Activated CD4-positive, alpha-beta memory T cell treated with anti-CD3 and anti-CD28 coated beads, Interleukin-2, amount 10 ng/mL, durations not matched to agents 7 days and 5 days (primary cell): ENCODE measurements at regions not wholly inside any gene's neighbourhood (a gene's known extent, or its start where the extent isn't known, plus 50 kb on each side); places are given as distances from the start of the nearest gene placed in this dataset.
A peak's percentile ranks its signal among the peaks of the same experiment; 100 is the strongest.

Experiments used
- CTCF ChIA-PET: fragments of 350-600 bp; sonication (Branson Sonifier 250); formaldehyde crosslinking; loops from one replicate; lab custom pipeline; 2021; ENCODE audit warnings: antibody characterized with exemption, inconsistent platforms; lab: Charles Lee
- POLR2A ChIA-PET: fragments of 350-600 bp; sonication (Branson Sonifier 250); formaldehyde crosslinking; loops from one replicate; lab custom pipeline; 2021; ENCODE audit warnings: antibody characterized with exemption; lab: Charles Lee
- DNase-seq: peaks from one replicate; pipeline ENCODE4 v3.0.0-alpha.2; 2020
- H3K27ac Mint-ChIP-seq: one replicate; pipeline ENCODE4 v1.8.0; 2021; ENCODE audit warnings: mild to moderate bottlenecking, mixed read lengths
- H3K27me3 Mint-ChIP-seq: one replicate; pipeline ENCODE4 v1.8.0; 2021; ENCODE audit warnings: mixed read lengths
- H3K36me3 Mint-ChIP-seq: one replicate; pipeline ENCODE4 v1.8.0; 2021; ENCODE audit warnings: low read depth, mixed read lengths
- H3K4me1 Mint-ChIP-seq: one replicate; pipeline ENCODE4 v1.8.0; 2021; ENCODE audit warnings: mixed read lengths
- H3K4me3 Mint-ChIP-seq: one replicate; pipeline ENCODE4 v1.8.0; 2021; ENCODE audit warnings: mild to moderate bottlenecking, mixed read lengths
- H3K9me3 Mint-ChIP-seq: one replicate; pipeline ENCODE4 v1.8.0; 2021; ENCODE audit warnings: mixed read lengths

- POLR2A ChIA-PET = no interaction called here
- CTCF ChIA-PET = no interaction called here
- DNase-seq = no peak
- Mint-ChIP-seq H3K27me3 (peaks cover 2% of the 10 kb centered on the region), H3K4me3 (no peak overlapping the region), H3K4me1 (no peaks in the 10 kb centered on the region), H3K9me3 (no peaks in the 10 kb centered on the region), H3K27ac (no peak overlapping the region), H3K36me3 (no peaks in the 10 kb centered on the region)
Observed at GRCh38 chr6:56370127-56370540, 122.8 kb upstream of the COL21A1 start.

GRCh38 chr6:56368491-56368890 is 121.1 kb upstream of the COL21A1 start:
- DNase-seq = no peak
- Mint-ChIP-seq H3K4me1 (no peaks in the 10 kb centered on the region), H3K27me3 (peaks cover 2% of the 10 kb centered on the region), H3K36me3 (no peaks in the 10 kb centered on the region), H3K27ac (no peak overlapping the region), H3K4me3 (no peak overlapping the region), H3K9me3 (no peaks in the 10 kb centered on the region)
- CTCF ChIA-PET = no interaction called here
- POLR2A ChIA-PET = no interaction called here

- Mint-ChIP-seq H3K27ac (no peak overlapping the region), H3K4me3 (no peak overlapping the region)
Observed at GRCh38 chr6:56366141-56366852, 118.9 kb upstream of the COL21A1 start.

GRCh38 chr6:56364827-56365339 is 117.5 kb upstream of the COL21A1 start:
- CTCF ChIA-PET = interaction anchor here (1.2 kb wide), 1 partner anchor 230 kb away, joined by 4 read pairs; no protein-coding TSS in a partner anchor
- no peaks in the 10 kb centered on the region for H3K36me3 Mint-ChIP-seq

More at GRCh38 chr6:56366141-56366852, 118.9 kb upstream of the COL21A1 start:
- H3K36me3 Mint-ChIP-seq = no peaks in the 10 kb centered on the region
- ChIA-PET CTCF (interaction anchor here (0.7 kb wide), 1 partner anchor 16 kb away, joined by 3 read pairs; no protein-coding TSS in a partner anchor), POLR2A (no interaction called here)
- peaks cover 2% of the 10 kb centered on the region for H3K27me3 Mint-ChIP-seq
- no peaks in the 10 kb centered on the region for H3K9me3 Mint-ChIP-seq
- DNase-seq = no peak
- H3K4me1 Mint-ChIP-seq = no peaks in the 10 kb centered on the region

GRCh38 chr6:56364431-56364826 is 117.0 kb upstream of the COL21A1 start:
- H3K27me3 Mint-ChIP-seq = peaks cover 2% of the 10 kb centered on the region
- DNase-seq = no peak
- H3K36me3 Mint-ChIP-seq = no peaks in the 10 kb centered on the region
- H3K4me3 Mint-ChIP-seq = no peak overlapping the region
- CTCF ChIA-PET = interaction anchor here (1.2 kb wide), 1 partner anchor 230 kb away, joined by 4 read pairs; no protein-coding TSS in a partner anchor
- no peaks in the 10 kb centered on the region for H3K9me3 Mint-ChIP-seq
- no peak overlapping the region for H3K27ac Mint-ChIP-seq
- POLR2A ChIA-PET = no interaction called here
- H3K4me1 Mint-ChIP-seq = no peaks in the 10 kb centered on the region

More at GRCh38 chr6:56364827-56365339, 117.5 kb upstream of the COL21A1 start:
- H3K27ac Mint-ChIP-seq = no peak overlapping the region
- no peaks in the 10 kb centered on the region for H3K4me1 Mint-ChIP-seq
- H3K4me3 Mint-ChIP-seq = no peak overlapping the region
- H3K27me3 Mint-ChIP-seq = peaks cover 2% of the 10 kb centered on the region
- DNase-seq = no peak
- POLR2A ChIA-PET = no interaction called here
- no peaks in the 10 kb centered on the region for H3K9me3 Mint-ChIP-seq

GRCh38 chr6:56363796-56364430 is 116.5 kb upstream of the COL21A1 start:
- ChIA-PET POLR2A (no interaction called here), CTCF (interaction anchor here (1.2 kb wide), 1 partner anchor 231 kb away, joined by 4 read pairs; no protein-coding TSS in a partner anchor)
- Mint-ChIP-seq H3K9me3 (no peaks in the 10 kb centered on the region), H3K27ac (no peak overlapping the region), H3K4me1 (no peaks in the 10 kb centered on the region), H3K4me3 (no peak overlapping the region), H3K36me3 (no peaks in the 10 kb centered on the region), H3K27me3 (peaks cover 2% of the 10 kb centered on the region)
- no peak for DNase-seq

GRCh38 chr6:56361812-56362211 is 114.4 kb upstream of the COL21A1 start:
- H3K27me3 Mint-ChIP-seq = peaks cover 3% of the 10 kb centered on the region
- no peak for DNase-seq
- no peaks in the 10 kb centered on the region for H3K36me3 Mint-ChIP-seq
- POLR2A ChIA-PET = no interaction called here
- H3K27ac Mint-ChIP-seq = no peak overlapping the region
- H3K4me3 Mint-ChIP-seq = no peak overlapping the region
- no peaks in the 10 kb centered on the region for H3K9me3 Mint-ChIP-seq
- CTCF ChIA-PET = interaction anchor here (0.6 to 2.3 kb wide), 2 partner anchors 233 to 962 kb away, joined by 4 to 10 read pairs; no protein-coding TSS in a partner anchor
- no peaks in the 10 kb centered on the region for H3K4me1 Mint-ChIP-seq

GRCh38 chr6:56359201-56359899 is 112.0 kb upstream of the COL21A1 start:
- Mint-ChIP-seq H3K36me3 (no peaks in the 10 kb centered on the region), H3K4me1 (no peaks in the 10 kb centered on the region), H3K9me3 (no peaks in the 10 kb centered on the region), H3K27ac (no peak overlapping the region), H3K4me3 (no peak overlapping the region), H3K27me3 (peaks cover 3% of the 10 kb centered on the region)
- DNase-seq = peak; percentile 56
- CTCF ChIA-PET = interaction anchor here (0.6 to 1.9 kb wide), 4 partner anchors 8 to 308 kb away, joined by 3 to 7 read pairs (median 5); no protein-coding TSS in a partner anchor
- POLR2A ChIA-PET = no interaction called here

- no peak overlapping the region for H3K27ac Mint-ChIP-seq
- no peaks in the 10 kb centered on the region for H3K36me3 Mint-ChIP-seq
- no peak overlapping the region for H3K4me3 Mint-ChIP-seq
- no peak for DNase-seq
- POLR2A ChIA-PET = interaction anchor here (1.1 kb wide), 1 partner anchor 212 kb away, joined by 3 read pairs; no protein-coding TSS in a partner anchor
- CTCF ChIA-PET = interaction anchor here (1.5 to 1.9 kb wide), 3 partner anchors 213 to 237 kb away, joined by 3 to 11 read pairs (median 7); no protein-coding TSS in a partner anchor
- H3K9me3 Mint-ChIP-seq = no peaks in the 10 kb centered on the region
- H3K4me1 Mint-ChIP-seq = no peaks in the 10 kb centered on the region
- H3K27me3 Mint-ChIP-seq = peaks cover 3% of the 10 kb centered on the region
Observed at GRCh38 chr6:56357616-56358373, 110.4 kb upstream of the COL21A1 start.

GRCh38 chr6:56356426-56356825 is 109.0 kb upstream of the COL21A1 start:
- Mint-ChIP-seq H3K27ac (no peak overlapping the region), H3K9me3 (no peaks in the 10 kb centered on the region), H3K27me3 (peaks cover 3% of the 10 kb centered on the region), H3K4me3 (no peak overlapping the region), H3K4me1 (no peaks in the 10 kb centered on the region), H3K36me3 (no peaks in the 10 kb centered on the region)
- POLR2A ChIA-PET = no interaction called here
- CTCF ChIA-PET = interaction anchor here (1.4 kb wide), 1 partner anchor 239 kb away, joined by 3 read pairs; no protein-coding TSS in a partner anchor
- no peak for DNase-seq

GRCh38 chr6:56353860-56354259 is 106.5 kb upstream of the COL21A1 start:
- ChIA-PET POLR2A (no interaction called here), CTCF (interaction anchor here (1.0 to 1.5 kb wide), 2 partner anchors 39 to 239 kb away, joined by 3 to 5 read pairs; no protein-coding TSS in a partner anchor)
- Mint-ChIP-seq H3K9me3 (no peaks in the 10 kb centered on the region), H3K36me3 (no peaks in the 10 kb centered on the region), H3K4me3 (no peak overlapping the region), H3K27ac (no peak overlapping the region), H3K4me1 (no peaks in the 10 kb centered on the region), H3K27me3 (peaks cover 3% of the 10 kb centered on the region)
- DNase-seq = no peak
